ENCODE measurements at regions not wholly inside any gene's neighbourhood (a gene's known extent, or its start where the extent isn't known, plus 50 kb on each side); places are given as distances from the start of the nearest gene placed in this dataset.

DNA sequence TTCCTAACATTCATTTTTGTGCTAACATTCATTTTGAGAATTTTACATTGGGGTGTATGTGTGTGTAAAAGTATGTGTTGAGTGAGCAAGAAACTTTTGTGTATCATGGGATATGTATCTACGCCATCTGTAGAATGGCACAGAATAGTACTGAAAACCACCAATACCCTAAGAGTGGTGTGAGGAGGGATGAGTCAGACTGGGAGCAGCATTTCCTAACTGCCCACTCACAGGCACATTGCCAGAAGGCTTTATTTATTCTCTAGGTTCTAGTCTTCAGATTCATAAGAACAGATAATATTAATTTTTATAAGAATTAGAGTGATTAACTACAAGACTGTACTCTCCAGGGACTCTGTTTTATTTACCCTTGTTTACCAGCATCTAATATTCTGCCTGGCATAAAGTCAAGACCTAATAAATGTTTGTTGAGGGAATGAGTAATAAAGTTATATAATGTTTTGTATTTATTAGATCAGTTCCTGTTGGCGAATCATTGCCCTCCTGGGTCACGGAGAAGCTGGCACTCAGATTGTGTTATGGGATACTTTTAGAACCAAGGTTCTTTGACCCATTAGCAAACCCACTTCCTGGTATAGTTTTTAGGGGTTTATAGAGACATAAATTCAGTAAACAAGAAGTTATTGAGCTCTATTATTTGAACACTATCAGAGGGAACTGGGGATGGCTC is 159.1 kb upstream of the PPP2R2B start:
- no peak for DNase-seq (ENCODE audit: low spot score)

DNA sequence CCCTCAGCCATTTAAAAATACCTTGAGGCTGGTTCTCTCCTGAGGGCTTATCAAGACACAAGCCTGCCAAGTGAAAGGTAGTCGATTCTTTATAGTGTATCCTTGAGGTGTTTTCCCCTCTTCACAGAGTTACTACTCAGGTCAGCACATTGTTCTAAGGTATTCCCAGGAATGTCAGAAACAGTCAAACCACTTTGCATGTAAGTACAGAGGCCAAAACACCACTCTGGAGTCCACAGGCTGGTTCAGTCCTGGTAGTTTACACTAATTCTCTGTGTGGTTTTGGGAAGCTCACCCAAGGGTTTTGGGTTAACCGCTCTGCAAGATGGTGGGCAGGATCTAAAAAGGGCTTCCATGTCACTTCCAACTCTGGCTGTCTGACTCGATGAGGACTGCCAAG is 162.3 kb upstream of the PPP2R2B start:
- no peak for DNase-seq (ENCODE audit: low spot score)

DNA sequence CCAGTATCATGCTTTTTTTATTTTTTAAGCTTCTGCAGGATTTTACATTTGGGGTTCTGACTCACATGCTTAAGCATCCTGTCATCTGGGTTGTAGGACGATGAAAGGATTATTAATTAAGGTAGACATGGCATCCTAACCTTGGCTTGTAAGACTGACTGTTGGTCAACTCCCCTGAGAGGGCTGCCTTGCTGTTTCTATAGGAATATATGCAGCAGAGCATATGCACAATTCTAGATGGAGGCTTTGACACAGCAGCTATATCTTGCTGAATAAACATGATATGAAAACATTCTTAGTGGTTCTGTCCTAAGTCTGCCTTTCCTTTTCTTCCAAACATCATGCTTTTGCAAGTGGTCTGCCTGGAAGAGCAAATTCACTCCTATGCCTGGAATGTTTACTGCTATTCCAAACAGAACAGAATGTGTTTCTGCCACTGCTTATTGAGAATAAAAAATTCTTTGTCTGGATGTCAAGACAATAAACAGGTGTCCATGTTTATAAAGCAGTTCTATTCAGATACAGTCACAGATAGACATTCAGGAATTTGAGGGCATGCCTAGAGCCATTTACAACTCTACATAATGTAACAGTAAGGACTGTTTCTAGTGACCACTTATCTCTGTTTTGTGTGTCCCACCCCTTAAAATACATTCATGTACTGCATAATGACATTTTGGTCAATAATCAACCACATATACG is 166.2 kb upstream of the PPP2R2B start:
- no peak for DNase-seq (ENCODE audit: low spot score)

DNA sequence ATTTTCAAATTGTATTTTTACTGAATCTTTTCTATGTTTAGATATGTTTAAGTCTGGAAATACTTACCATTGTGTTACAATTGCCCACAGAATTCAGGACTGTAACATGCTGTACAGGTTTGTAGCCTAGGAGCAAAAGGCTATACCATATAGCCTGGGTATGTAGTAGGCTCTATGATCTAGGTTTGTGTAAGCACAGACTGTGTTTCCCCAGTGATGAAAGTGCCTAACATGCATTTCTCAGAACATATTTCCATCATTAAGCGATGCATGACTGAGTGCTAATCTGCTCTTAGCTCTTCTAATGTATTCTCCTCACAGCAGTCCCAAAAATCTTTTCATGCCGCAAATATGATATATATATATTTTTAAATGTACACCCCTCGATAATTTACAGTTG is 166.7 kb upstream of the PPP2R2B start:
- DNase-seq (ENCODE audit: low spot score): no peak

DNA sequence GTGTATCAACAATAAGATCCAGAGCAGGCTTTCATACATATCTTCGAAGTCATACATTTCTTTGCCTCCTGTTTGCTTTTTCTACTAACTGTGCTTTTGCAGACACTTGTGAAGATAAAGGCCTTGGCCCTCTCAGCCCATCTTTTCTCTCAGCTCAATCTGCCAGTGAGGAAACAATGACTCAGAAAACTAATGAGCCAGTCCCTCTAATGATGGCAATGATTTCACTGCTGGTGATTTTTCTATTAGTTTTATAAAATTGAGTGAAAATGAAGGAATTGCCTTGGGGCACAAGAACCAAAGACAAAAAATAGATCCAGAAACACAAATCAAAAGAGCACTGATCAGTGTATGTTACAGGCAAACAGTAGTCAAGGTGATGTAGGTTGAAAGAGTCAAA is 167.7 kb upstream of the PPP2R2B start:
- no peak for DNase-seq (ENCODE audit: low spot score)

DNA sequence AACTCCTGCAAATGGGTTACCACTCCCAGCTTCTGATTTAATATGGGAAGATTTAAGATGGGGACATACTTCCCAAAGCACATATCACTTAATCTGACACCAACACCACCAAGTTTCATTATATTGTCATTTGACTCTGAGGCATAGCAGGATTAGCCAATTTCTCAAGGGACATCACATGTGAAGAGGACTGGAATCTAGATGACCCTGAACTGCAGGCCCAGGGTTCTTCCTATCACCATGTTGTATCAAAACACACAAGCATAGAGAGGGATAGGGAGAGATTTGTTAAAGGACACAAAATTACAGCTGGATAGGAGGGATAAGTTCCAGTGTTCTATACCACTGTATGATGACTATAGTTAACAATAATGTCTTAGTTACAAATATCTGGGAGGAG is 168.3 kb upstream of the PPP2R2B start:
- DNase-seq (ENCODE audit: low spot score): no peak

DNA sequence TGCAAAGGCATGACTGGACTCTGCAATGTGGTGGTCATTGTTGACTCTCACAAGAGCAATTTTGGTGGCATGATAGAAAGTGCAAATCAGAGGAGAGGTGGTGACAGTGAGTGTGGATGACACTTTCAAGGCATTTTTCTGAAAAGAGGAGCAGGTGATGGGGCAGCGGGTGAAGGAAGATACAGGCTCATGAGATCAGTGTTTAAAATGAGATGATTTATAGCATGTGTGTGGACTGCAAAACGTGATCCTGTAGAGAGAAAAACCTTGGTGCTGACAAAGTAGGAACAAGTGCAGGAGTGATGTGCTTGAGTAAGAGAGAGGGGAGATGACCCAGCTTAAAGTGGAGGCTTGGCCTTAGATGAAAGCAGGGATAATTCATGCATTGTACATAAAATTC is 171.2 kb upstream of the PPP2R2B start:
- no peak for DNase-seq (ENCODE audit: low spot score)

DNA sequence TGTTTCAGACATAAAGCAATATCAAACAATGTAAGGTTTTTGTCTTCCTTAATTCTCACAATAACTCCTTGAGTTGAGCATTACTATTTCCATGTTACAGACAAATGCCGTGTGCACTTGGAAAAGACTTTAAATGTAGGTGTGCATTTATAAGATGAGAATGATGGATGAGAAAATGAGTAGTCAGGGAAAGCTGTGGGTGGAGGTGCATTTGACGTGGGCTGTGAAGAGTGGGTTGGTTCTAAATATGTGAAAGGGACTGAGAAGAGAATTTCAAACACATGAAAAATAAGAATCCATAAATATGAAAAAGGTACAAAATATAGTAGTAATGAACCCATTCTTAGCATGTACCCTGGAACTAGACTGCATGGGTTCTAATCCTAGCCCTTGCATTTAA is 171.6 kb upstream of the PPP2R2B start:
- no peak for DNase-seq (ENCODE audit: low spot score)

DNA sequence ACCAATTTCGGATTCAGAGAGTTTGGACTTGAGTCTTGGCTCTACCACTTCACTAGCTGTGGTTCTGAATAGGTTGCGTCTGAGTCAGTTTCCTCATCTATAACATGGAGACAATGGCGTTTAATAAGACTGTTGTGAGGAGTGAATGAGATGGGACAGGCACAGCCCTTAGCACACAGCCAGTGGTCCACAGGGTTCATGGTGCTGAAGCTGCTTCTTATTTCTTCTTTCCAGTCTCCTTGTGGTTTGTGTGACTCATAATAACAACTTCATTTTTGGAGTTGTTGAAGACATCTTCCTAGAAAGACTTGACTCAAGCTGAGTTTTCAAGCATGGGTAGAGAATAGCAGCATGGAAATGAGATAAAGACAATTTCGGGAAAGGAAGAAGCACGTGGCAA is 172.6 kb upstream of the PPP2R2B start:
- DNase-seq (ENCODE audit: low spot score): no peak

DNA sequence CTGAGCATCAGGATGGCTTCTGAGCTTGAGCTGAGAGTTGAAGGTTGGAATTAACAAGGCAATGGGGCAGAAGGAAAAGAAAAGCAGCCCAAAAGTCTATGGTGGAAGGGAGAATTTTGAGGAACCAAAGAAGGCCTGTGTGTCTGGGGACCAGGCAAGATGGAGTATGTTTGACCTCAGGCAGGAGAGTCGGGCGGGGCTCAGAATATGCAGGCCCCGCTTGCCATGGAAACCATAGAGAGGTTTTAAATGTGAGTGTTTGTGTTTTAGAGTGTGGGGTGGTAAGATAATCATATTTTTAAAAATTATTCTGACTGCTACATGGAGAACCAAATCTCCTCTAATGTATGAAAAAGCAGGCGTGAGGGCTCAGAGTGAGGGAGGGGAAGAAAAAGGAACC is 174.0 kb upstream of the PPP2R2B start:
- no peak for DNase-seq (ENCODE audit: low spot score)

DNA sequence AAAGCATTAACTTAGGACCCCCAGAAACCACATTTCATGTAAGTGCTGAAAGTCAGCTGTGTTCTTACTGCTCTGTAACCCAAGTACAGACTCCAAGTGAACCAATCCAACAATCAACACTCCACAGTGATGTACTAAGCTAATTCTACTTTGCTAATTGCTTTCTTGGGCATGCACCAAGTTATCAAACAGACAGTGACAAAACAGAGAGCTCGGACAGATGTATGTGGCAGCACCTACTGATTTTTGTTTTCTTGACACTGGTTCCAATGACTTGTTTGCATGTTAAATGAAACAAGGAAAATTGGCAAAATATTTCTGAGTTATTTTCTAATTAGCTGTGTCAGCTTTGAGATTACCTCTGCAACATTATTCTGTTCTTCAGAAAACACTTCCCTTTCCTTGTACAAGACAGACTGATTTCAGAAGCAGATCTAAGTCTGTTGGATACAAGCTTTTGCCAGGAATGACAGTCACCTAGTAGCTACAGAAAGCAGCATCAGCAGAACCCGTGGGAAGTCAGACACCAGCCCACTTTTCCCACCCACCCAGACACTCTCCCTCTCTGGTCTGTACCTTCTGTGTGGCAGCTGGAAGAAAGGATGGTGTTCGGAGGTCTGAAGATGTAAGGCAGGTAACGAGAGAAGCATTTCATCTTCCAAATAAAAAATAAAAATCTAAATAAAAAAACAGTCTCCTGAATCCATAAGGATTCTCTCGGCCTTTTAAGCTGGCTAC is 176.7 kb upstream of the PPP2R2B start:
- DNase-seq (ENCODE audit: low spot score): no peak

DNA sequence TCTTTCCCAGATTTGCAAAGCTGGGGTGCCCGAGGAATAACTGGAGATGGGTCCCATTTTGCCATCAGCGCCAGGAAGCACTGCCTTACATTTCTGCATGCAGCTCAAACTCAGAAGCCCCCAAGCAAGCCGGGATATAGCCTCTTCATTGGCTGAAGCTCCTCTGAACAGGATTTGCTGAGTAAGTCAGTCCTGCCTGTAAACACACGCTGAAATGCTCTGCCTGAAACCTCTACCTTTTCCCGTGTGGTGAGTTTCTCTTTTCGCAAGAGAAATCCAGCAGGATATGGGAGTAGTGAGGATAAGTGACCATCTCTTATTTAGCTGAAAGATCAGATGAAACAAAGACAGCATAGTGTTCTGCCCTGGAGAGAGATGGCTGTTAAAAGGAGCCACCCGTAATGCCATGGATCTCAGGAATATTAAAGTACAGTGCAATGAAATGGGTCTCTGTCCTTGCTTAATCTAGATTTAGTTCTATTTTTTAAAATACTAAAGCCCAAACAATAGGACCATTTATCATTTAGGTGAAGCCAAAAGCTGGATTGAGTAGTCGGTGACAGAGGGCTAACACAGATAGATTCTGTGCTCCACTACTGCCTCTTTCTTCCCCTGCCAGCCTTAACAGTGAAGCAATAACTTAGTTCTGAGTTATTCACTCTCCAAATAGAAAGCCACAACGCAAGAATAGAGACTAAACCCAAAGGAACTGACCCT is 177.5 kb upstream of the PPP2R2B start:
- no peak for DNase-seq (ENCODE audit: low spot score)

DNA sequence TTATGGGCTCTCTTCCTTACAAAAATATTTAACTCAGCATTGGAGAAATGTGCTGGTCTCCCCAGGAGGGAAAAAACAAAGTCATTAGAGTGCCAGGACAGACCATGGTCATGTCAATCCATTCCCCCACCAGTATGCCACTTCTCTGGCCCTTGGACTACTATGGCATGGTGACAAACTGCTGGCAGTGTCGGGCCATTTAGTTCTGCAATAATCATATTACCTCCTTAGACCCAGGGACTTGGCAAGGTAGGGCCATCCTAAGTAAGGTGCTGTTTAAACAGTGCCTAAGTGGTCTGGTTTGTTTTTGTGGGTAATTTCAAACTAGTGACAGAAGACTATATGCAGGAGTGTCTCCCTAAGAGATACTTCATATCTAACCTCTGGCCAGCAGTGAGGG is 177.8 kb upstream of the STK32A start:
- no peak for DNase-seq (ENCODE audit: low spot score)

DNA sequence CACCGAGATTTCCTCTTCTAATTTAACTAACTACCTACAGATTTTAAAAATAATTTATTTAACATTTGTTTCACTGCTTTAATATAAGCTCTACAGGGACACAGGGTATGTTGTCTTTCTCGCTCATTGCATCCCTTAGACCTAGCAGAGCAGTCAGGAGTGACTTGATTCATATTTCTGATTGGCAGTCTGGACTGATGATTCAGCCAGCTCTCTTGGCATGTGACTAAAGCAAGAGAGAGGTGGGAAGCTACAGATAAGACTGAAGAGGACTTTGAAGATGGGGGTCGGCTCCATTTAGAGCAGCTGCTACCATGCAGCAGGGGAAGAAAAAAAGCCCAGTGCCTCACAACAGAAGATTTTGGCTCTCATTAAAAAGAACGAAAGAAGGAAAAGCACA is 173.4 kb upstream of the STK32A start:
- no peak for DNase-seq (ENCODE audit: low spot score)

DNA sequence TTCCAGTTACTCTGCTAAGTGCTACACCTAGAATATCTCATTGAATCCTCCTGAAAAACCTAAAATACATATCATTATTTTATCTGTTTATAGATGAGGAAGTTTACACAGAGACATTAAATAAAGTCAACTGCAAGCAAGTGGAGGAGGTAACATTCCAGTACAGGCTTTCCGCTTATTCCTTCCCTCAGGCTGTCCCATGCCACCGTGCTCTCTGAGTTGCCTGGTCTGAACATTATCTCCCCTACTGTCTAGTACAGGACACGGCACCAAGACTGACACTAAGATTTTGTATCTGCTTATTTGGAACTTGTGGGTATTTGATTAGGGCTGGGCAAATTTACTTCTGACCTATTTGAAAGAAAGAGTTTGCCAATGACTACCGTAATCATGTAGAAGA is 172.4 kb upstream of the STK32A start:
- no peak for DNase-seq (ENCODE audit: low spot score)

DNA sequence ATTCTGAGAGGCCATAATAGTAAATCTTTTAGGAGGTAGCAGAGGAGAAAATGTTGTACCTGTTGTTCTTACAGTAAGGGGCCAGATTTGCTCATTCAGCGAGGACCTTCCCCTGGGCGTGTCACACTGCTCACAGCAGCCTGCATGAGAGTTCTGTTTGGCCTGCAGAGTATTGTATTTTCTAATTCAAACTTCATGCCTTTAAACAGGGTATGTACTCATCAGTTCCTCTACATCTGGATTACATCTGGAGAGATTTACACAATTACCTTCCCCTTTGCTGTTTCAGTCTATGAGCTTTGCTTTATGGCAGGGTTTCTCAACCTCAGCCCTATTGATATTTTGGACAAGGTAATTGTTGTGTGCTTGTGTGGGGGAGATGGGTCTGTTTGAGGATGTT is 170.9 kb upstream of the STK32A start:
- no peak for DNase-seq (ENCODE audit: low spot score)

DNA sequence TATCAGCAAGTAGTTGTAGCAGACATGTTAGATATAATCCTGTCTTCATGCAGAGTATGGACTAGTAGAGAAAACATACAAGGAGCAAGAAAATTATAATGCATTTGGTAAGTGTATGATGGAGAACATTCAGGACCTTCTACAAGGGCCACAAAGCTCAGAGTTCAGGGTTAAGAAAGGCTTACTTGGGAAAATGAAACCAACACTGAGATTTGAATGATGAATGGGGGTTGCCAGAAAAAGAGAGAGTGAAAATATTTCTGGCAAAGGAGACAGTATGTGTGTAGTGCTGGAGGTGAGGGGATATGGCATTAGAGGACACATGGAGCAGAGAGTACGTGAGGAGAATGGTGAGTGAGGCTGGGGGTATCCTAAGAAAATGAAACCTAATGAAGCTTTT is 169.8 kb upstream of the STK32A start:
- DNase-seq (ENCODE audit: low spot score): no peak

DNA sequence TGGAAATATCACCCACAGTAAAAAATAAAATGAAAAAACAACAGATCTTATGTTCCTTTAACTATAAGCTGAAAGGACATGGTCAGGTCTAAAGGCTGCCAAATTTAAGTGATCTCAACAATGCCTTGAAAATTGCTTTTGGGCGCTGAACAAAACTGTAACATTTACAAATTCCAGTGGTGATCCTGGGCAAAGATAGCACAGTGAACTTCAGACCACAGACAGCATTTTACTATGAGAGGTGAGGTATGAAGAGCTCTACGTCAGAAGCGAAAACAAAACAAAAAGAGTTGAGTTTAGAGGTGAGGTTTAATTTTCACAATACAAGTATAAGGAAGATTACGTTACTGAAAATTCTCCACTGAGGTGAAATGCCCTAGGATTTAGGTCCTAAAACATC is 165.8 kb upstream of the STK32A start:
- no peak for DNase-seq (ENCODE audit: low spot score)

DNA sequence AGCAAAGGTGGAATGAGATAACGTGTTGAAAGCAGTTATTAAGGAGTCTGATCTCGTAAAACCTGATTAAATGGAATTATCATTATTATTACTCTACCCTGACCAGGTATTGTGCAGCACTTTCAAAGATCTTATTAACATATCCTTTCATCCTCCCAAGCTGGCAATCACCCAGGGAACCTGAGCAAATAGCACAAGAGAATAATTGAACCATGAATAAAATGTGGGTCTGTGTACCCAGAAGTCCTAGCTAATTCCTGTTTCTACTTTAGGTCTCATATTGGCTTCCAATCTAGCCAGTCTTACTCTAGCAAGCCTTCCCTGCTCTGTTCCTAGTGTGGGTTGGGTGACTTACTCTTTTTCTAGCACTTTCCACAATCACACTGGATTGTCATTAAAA is 162.2 kb upstream of the STK32A start:
- no peak for DNase-seq (ENCODE audit: low spot score)

DNA sequence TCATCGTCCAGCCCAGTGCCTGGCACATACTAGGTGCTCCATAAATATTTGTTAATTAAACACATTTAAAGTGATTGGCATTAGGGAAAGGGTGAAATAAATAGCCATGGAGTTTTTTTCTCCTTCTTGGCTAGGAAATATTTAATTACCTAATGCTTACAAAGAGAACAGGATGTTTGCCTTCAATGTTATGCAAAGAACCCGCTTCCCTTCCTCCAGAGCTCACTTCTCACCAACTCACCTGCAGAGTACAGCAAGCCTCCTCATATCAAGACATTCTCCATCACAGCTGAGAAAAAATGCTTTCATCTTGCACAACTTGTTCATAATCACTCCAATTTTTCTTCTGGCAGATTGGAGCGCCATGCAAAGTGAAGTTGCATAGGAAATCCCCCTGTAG is 161.7 kb upstream of the STK32A start:
- DNase-seq (ENCODE audit: low spot score): no peak

DNA sequence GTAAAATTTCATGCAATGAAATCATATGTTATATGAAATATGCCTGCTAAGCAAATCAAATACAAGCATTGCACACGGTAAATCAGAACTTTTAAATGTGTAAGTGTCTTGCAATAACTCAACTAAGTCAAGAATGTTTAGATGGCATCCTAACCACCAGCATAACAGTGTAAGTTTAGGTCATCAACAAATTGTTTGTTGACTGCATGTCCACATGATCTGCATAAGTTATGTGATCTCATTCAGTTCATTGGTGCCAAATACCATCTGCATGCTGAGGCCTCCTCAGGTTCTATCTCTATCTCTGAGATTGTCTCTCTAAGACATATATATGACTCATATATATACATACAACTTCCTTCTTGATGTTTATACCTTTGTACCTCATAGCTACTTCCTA is 159.6 kb upstream of the STK32A start:
- no peak for DNase-seq (ENCODE audit: low spot score)

DNA sequence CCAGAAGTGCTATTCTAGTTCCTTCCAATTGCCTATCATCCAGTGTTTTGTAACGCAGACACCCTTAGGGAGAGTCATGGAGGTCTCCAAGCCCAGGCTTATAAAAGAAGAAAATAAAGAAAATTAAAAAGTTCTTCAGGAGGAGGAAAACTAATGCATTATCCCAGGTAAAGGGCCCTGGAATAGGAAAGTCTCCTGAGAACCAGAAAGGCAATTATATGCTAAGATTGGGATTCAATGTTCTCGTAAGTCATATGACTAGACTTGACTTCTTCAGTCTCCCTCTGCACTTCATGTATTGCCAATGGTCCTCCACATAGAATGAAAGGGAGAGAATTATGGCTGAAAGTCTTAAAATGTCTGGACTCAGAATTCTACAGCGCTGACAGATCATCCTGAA is 154.4 kb upstream of the STK32A start:
- DNase-seq (ENCODE audit: low spot score): no peak

DNA sequence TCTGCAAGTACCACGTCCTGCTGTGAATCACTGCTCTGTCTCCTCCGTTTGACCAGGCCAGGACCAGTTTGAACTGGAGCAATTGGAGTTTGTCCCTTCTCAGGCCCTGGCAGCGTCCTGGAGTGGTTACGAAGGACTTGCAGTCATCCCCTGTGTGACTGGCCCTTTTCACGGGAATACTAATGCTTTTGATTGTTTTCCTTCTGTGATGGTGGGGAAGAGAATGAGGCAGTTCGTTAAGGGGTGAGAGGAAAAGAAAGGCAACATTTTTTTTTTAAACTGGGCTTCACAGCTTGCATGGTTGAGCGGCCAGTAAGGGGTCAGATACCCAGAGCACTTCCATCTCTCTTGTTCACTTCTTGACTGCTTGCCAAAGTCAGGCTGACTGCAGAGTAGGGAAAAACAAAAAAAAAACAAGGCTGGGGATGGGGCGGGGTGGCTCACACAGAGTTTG is 153.5 kb upstream of the STK32A start:
- no peak for DNase-seq (ENCODE audit: low spot score)

All from GM03348 (cell line).